LNCaP clone FGC (cell line): ENCODE measurements at regions not wholly inside any gene's neighbourhood (a gene's known extent, or its start where the extent isn't known, plus 50 kb on each side); places are given as distances from the start of the nearest gene placed in this dataset.

Experiments
- DNase-seq: peaks from one replicate; pipeline ENCODE4 v3.0.0-alpha.2; 2011; ENCODE audit warnings: low read depth
- H3K4me3 ChIP-seq: 2 replicates; pipeline ENCODE4 v1.5.1; 2011; ENCODE audit warnings: mild to moderate bottlenecking, low read depth, low read length, control low read depth
- CTCF ChIP-seq: IDR thresholded peaks from 2 replicates; pipeline ENCODE4 v1.5.1; 2012; ENCODE audit warnings: mild to moderate bottlenecking; ENCODE audit not compliant: control insufficient read depth, insufficient read depth; ENCODE audit errors: extremely low read depth

GRCh38 chr9:96125624-96126023 is 176.4 kb downstream of the HSD17B3 start:
- no peak for TF ChIP-seq CTCF
- DNase-seq, result no peak
- no peak overlapping the region for H3K4me3 ChIP-seq

- TF ChIP-seq CTCF, result no peak
- DNase-seq, result no peak
- no peak overlapping the region for H3K4me3 ChIP-seq
Observed at GRCh38 chr9:96122751-96123150, 179.2 kb downstream of the HSD17B3 start.

- H3K4me3 ChIP-seq, result no peak overlapping the region
- no peak for DNase-seq
- no peak for TF ChIP-seq CTCF
Observed at GRCh38 chr9:96122282-96122681, 179.7 kb downstream of the HSD17B3 start.

- H3K4me3 ChIP-seq, result no peak overlapping the region
- no peak for TF ChIP-seq CTCF
- no peak for DNase-seq
Observed at GRCh38 chr9:96121136-96121535, 180.8 kb downstream of the HSD17B3 start.

GRCh38 chr9:96117398-96118080 is 184.4 kb downstream of the HSD17B3 start:
- no peak overlapping the region for H3K4me3 ChIP-seq
- DNase-seq, result no peak
- no peak for TF ChIP-seq CTCF

- H3K4me3 ChIP-seq, result no peak overlapping the region
- TF ChIP-seq CTCF, result no peak
- DNase-seq, result no peak
Observed at GRCh38 chr9:96116275-96117064, 185.5 kb downstream of the HSD17B3 start.

- no peak overlapping the region for H3K4me3 ChIP-seq
- no peak for TF ChIP-seq CTCF
- DNase-seq, result no peak
Observed at GRCh38 chr9:96115836-96116235, 186.1 kb downstream of the HSD17B3 start.
